T-helper 17 cell (primary cell): ENCODE measurements at regions not wholly inside any gene's neighbourhood (a gene's known extent, or its start where the extent isn't known, plus 50 kb on each side); places are given as distances from the start of the nearest gene placed in this dataset.
"Not testable (repeated sequence)": the region's sequence is repeated elsewhere in the genome, so short reads cannot be mapped to it uniquely, and the experiment has no call there.

ENCODE experiments used
- ATAC-seq: fragments of 150-1000 bp; cut with Tn5 transposase; 2 replicates; pipeline ENCODE4 v1.10.0; 2021; ENCODE audit warnings: mild to moderate bottlenecking, moderate library complexity
- DNase-seq, 3 donors: peaks; one replicate each; pipeline versions ENCODE4 v3.0.0 to v3.0.0-alpha.2; 2020 to 2021
- H3K9me3 ChIP-seq: one replicate; pipeline ENCODE4 v1.7.0; 2013; ENCODE audit warnings: low read length, mild to moderate bottlenecking; ENCODE audit not compliant: control insufficient read depth, poor library complexity, severe bottlenecking
- H3K27ac Mint-ChIP-seq: one replicate; pipeline ENCODE4 v1.8.0; 2022; ENCODE audit warnings: mild to moderate bottlenecking, moderate library complexity, mixed read lengths
- H3K27me3 Mint-ChIP-seq: one replicate; pipeline ENCODE4 v1.8.0; 2022; ENCODE audit warnings: mixed read lengths
- H3K36me3 Mint-ChIP-seq: one replicate; pipeline ENCODE4 v1.8.0; 2022; ENCODE audit warnings: low read depth, mixed read lengths
- H3K4me1 Mint-ChIP-seq: one replicate; pipeline ENCODE4 v1.8.0; 2022; ENCODE audit warnings: mild to moderate bottlenecking, mixed read lengths
- H3K4me3 Mint-ChIP-seq: one replicate; pipeline ENCODE4 v1.8.0; 2022; ENCODE audit warnings: mild to moderate bottlenecking, moderate library complexity, mixed read lengths

- H3K36me3 Mint-ChIP-seq, H3K4me3 Mint-ChIP-seq, H3K27me3 Mint-ChIP-seq, H3K27ac Mint-ChIP-seq, H3K9me3 ChIP-seq, H3K4me1 Mint-ChIP-seq, ATAC-seq, DNase-seq: not testable (repeated sequence)
These were observed 64.5 kb upstream of the HTR1E start for GRCh38 chr6:86872810-86873209.

- H3K9me3 ChIP-seq = no peaks in the 10 kb centered on the region
- H3K4me1 Mint-ChIP-seq = no peaks in the 10 kb centered on the region
- no peak overlapping the region for H3K4me3 Mint-ChIP-seq
- H3K27ac Mint-ChIP-seq = no peak overlapping the region
- H3K36me3 Mint-ChIP-seq = peaks cover 2% of the 10 kb centered on the region
- H3K27me3 Mint-ChIP-seq = no peaks in the 10 kb centered on the region
- DNase-seq (no peak), ATAC-seq (no peak)
These were observed 65.6 kb upstream of the HTR1E start for GRCh38 chr6:86871681-86872080.

GRCh38 chr6:86869500-86869899 is 67.8 kb upstream of the HTR1E start:
- H3K27me3 Mint-ChIP-seq = no peaks in the 10 kb centered on the region
- H3K4me3 Mint-ChIP-seq = no peak overlapping the region

GRCh38 chr6:86859513-86859912 is 77.8 kb upstream of the HTR1E start:
- Mint-ChIP-seq H3K27ac (no peak overlapping the region), H3K36me3 (no peaks in the 10 kb centered on the region), H3K4me3 (no peak overlapping the region), H3K27me3 (peaks cover 2% of the 10 kb centered on the region), H3K4me1 (no peaks in the 10 kb centered on the region)
- ATAC-seq (no peak), DNase-seq (no peak)
- H3K9me3 ChIP-seq = no peaks in the 10 kb centered on the region

More at GRCh38 chr6:86869500-86869899, 67.8 kb upstream of the HTR1E start:
- ATAC-seq (no peak), DNase-seq (no peak)
- H3K4me1 Mint-ChIP-seq = no peaks in the 10 kb centered on the region
- peaks cover 2% of the 10 kb centered on the region for H3K36me3 Mint-ChIP-seq
- H3K9me3 ChIP-seq = no peaks in the 10 kb centered on the region
- no peak overlapping the region for H3K27ac Mint-ChIP-seq

GRCh38 chr6:86858970-86859369 is 78.4 kb upstream of the HTR1E start:
- H3K36me3 Mint-ChIP-seq = no peaks in the 10 kb centered on the region
- H3K27me3 Mint-ChIP-seq = peaks cover 4% of the 10 kb centered on the region
- ATAC-seq (no peak), DNase-seq (no peak)
- no peaks in the 10 kb centered on the region for H3K4me1 Mint-ChIP-seq
- no peak overlapping the region for H3K27ac Mint-ChIP-seq
- no peaks in the 10 kb centered on the region for H3K9me3 ChIP-seq
- H3K4me3 Mint-ChIP-seq = no peak overlapping the region

- DNase-seq = no peak
- H3K9me3 ChIP-seq = no peaks in the 10 kb centered on the region
- ATAC-seq = no peak
- Mint-ChIP-seq H3K36me3 (no peaks in the 10 kb centered on the region), H3K27me3 (peaks cover 4% of the 10 kb centered on the region), H3K27ac (no peak overlapping the region), H3K4me3 (no peak overlapping the region), H3K4me1 (no peaks in the 10 kb centered on the region)
These were observed 79.5 kb upstream of the HTR1E start for GRCh38 chr6:86857783-86858182.

GRCh38 chr6:86856937-86857563 is 80.3 kb upstream of the HTR1E start:
- Mint-ChIP-seq H3K4me3 (no peak overlapping the region), H3K27ac (no peak overlapping the region), H3K27me3 (peaks cover 4% of the 10 kb centered on the region), H3K4me1 (no peaks in the 10 kb centered on the region), H3K36me3 (no peaks in the 10 kb centered on the region)
- no peaks in the 10 kb centered on the region for H3K9me3 ChIP-seq
- no peak for ATAC-seq
- DNase-seq = no peak

- no peak overlapping the region for H3K27ac Mint-ChIP-seq
- no peak for DNase-seq
- H3K27me3 Mint-ChIP-seq = peaks cover 4% of the 10 kb centered on the region
- H3K36me3 Mint-ChIP-seq = no peaks in the 10 kb centered on the region
- no peak overlapping the region for H3K4me3 Mint-ChIP-seq
- no peaks in the 10 kb centered on the region for H3K4me1 Mint-ChIP-seq
- no peaks in the 10 kb centered on the region for H3K9me3 ChIP-seq
- ATAC-seq = no peak
These were observed 80.9 kb upstream of the HTR1E start for GRCh38 chr6:86856379-86856778.

GRCh38 chr6:86848986-86849385 is 88.3 kb upstream of the HTR1E start:
- no peaks in the 10 kb centered on the region for H3K4me1 Mint-ChIP-seq
- H3K27me3 Mint-ChIP-seq = no peaks in the 10 kb centered on the region
- DNase-seq (no peak), ATAC-seq (no peak)
- no peaks in the 10 kb centered on the region for H3K9me3 ChIP-seq
- H3K36me3 Mint-ChIP-seq = no peaks in the 10 kb centered on the region
- no peak overlapping the region for H3K4me3 Mint-ChIP-seq
- no peak overlapping the region for H3K27ac Mint-ChIP-seq

GRCh38 chr6:86832686-86833085 is 104.6 kb upstream of the HTR1E start:
- DNase-seq (no peak), ATAC-seq (no peak)
- Mint-ChIP-seq H3K27me3 (no peaks in the 10 kb centered on the region), H3K36me3 (no peaks in the 10 kb centered on the region), H3K4me1 (no peaks in the 10 kb centered on the region), H3K27ac (no peak overlapping the region), H3K4me3 (no peak overlapping the region)
- H3K9me3 ChIP-seq = no peaks in the 10 kb centered on the region

GRCh38 chr6:86825436-86825835 is 111.9 kb upstream of the HTR1E start:
- Mint-ChIP-seq H3K27me3 (no peaks in the 10 kb centered on the region), H3K4me3 (no peak overlapping the region), H3K36me3 (no peaks in the 10 kb centered on the region), H3K4me1 (no peaks in the 10 kb centered on the region), H3K27ac (no peak overlapping the region)
- ATAC-seq (no peak), DNase-seq (no peak)
- no peaks in the 10 kb centered on the region for H3K9me3 ChIP-seq

GRCh38 chr6:86822747-86823146 is 114.6 kb upstream of the HTR1E start:
- no peaks in the 10 kb centered on the region for H3K27me3 Mint-ChIP-seq
- H3K9me3 ChIP-seq = no peaks in the 10 kb centered on the region
- H3K4me1 Mint-ChIP-seq = no peaks in the 10 kb centered on the region
- H3K4me3 Mint-ChIP-seq = no peak overlapping the region
- DNase-seq = no peak
- no peak for ATAC-seq
- H3K27ac Mint-ChIP-seq = no peak overlapping the region
- H3K36me3 Mint-ChIP-seq = no peaks in the 10 kb centered on the region

- DNase-seq = no peak
- Mint-ChIP-seq H3K4me1 (no peaks in the 10 kb centered on the region), H3K27ac (no peak overlapping the region), H3K27me3 (no peaks in the 10 kb centered on the region), H3K36me3 (no peaks in the 10 kb centered on the region), H3K4me3 (no peak overlapping the region)
- no peaks in the 10 kb centered on the region for H3K9me3 ChIP-seq
- ATAC-seq = no peak
These were observed 116.6 kb upstream of the HTR1E start for GRCh38 chr6:86820750-86821149.

GRCh38 chr6:86793649-86794048 is 143.7 kb upstream of the HTR1E start:
- Mint-ChIP-seq H3K36me3 (no peaks in the 10 kb centered on the region), H3K4me1 (no peaks in the 10 kb centered on the region), H3K4me3 (no peak overlapping the region), H3K27me3 (no peaks in the 10 kb centered on the region), H3K27ac (no peak overlapping the region)
- H3K9me3 ChIP-seq = no peaks in the 10 kb centered on the region
- DNase-seq (no peak), ATAC-seq (no peak)
